Uterus (tissue), 3 donors: ENCODE measurements at regions not wholly inside any gene's neighbourhood (a gene's known extent, or its start where the extent isn't known, plus 50 kb on each side); places are given as distances from the start of the nearest gene placed in this dataset.

Experiments used
- DNase-seq, 2 donors: peaks; one replicate each; pipeline ENCODE4 v3.0.0-alpha.2; 2019 to 2020
- H3K27ac ChIP-seq, 2 donors: fragments of 200-600 bp; sonication (generic); 1 replicate in 1 of 2; 2 replicates in 1 of 2; pipeline ENCODE4 v1.5.1; 2016 to 2018
- H3K27me3 ChIP-seq, 2 donors: fragments of 200-600 bp; sonication (generic); one replicate each; pipeline ENCODE4 v1.5.1; 2018 to 2019; ENCODE audit warnings: control low read depth in 1 of 2
- H3K36me3 ChIP-seq, 2 donors: fragments of 200-600 bp; sonication (generic); one replicate each; pipeline ENCODE4 v1.5.1; 2019; ENCODE audit warnings: control low read depth in 1 of 2
- H3K4me1 ChIP-seq, 2 donors: fragments of 200-600 bp; sonication (generic); one replicate each; pipeline ENCODE4 v1.5.1; 2018 to 2019; ENCODE audit warnings: control low read depth in 1 of 2
- H3K4me3 ChIP-seq, 2 donors: fragments of 200-600 bp; sonication (generic); 1 replicate in 1 of 2; 2 replicates in 1 of 2; pipeline ENCODE4 v1.5.1; 2018 to 2019; ENCODE audit warnings: mild to moderate bottlenecking in 1 of 2
- H3K9me3 ChIP-seq, 2 donors: fragments of 200-600 bp; sonication (generic); one replicate each; pipeline ENCODE4 v1.5.1; 2019; ENCODE audit warnings: control low read depth in 1 of 2
- POLR2A ChIP-seq, 2 donors: fragments of 450-650 bp; IDR thresholded peaks; one replicate each; pipeline ENCODE4 v1.6.1; 2016; ENCODE audit warnings: antibody characterized with exemption in 2 of 2, mild to moderate bottlenecking in 1 of 2, moderate library complexity in 1 of 2
- intact Hi-C: fragments of 100-400 bp; cut with DNase I; formaldehyde crosslinking; loops from one replicate; pipeline ENCODE4 v1.15.1; 2023; ENCODE audit warnings: low total_unique reads
- TF ChIP-seq, protein P1 (sequence below), 4 experiments: fragments of 200-600 bp in 2 of 4; fragments of 450-650 bp in 2 of 4; sonication (generic) in 2 of 4; IDR thresholded peaks; one replicate each; pipeline ENCODE4 v1.5.1; 2016 to 2019; ENCODE audit warnings: antibody characterized with exemption in 4 of 4, mild to moderate bottlenecking in 2 of 4, moderate library complexity in 1 of 4
- donor health status: DM: yes; HTN: yes; CAD: no.

- H3K36me3 ChIP-seq: no peaks in the 10 kb centered on the region
Observed at GRCh38 chr12:92639017-92639416, 63.8 kb upstream of the PLEKHG7 start.

DNA sequence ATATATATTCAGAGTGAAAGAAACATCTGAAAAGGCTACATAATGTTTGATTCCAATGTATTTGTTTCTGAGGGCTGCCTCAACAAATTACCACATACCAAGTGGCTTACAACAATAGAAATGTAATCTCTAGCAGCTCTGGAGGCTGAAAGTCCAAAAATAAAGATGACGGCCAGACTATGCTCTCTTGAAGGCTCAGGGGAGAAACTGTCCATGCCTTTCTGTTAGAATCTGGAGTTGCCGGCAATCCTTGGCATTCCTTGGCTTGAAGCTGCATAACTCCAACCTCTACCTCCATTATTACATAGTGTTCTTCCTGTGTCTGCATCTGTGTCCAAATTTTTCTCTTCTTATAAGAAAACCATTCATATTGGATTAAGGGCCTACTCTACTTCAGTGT is 68.1 kb upstream of the PLEKHG7 start:
- TF ChIP-seq, protein P1, sequence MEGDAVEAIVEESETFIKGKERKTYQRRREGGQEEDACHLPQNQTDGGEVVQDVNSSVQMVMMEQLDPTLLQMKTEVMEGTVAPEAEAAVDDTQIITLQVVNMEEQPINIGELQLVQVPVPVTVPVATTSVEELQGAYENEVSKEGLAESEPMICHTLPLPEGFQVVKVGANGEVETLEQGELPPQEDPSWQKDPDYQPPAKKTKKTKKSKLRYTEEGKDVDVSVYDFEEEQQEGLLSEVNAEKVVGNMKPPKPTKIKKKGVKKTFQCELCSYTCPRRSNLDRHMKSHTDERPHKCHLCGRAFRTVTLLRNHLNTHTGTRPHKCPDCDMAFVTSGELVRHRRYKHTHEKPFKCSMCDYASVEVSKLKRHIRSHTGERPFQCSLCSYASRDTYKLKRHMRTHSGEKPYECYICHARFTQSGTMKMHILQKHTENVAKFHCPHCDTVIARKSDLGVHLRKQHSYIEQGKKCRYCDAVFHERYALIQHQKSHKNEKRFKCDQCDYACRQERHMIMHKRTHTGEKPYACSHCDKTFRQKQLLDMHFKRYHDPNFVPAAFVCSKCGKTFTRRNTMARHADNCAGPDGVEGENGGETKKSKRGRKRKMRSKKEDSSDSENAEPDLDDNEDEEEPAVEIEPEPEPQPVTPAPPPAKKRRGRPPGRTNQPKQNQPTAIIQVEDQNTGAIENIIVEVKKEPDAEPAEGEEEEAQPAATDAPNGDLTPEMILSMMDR (IDR thresholded peaks at IDR 0.05): no peak
- TF ChIP-seq POLR2A (IDR thresholded peaks at IDR 0.05): no peak
- Histone ChIP-seq H3K27me3 (no peaks in the 10 kb centered on the region), H3K36me3 (no peaks in the 10 kb centered on the region), H3K27ac (no peak overlapping the region), H3K4me1 (no peaks in the 10 kb centered on the region), H3K4me3 (no peak overlapping the region), H3K9me3 (no peaks in the 10 kb centered on the region)
- no peak for DNase-seq
- intact Hi-C loops: no loop called here

More at GRCh38 chr12:92639017-92639416, 63.8 kb upstream of the PLEKHG7 start:
- TF ChIP-seq, protein P1 (IDR thresholded peaks at IDR 0.05): no peak
- no peak for TF ChIP-seq POLR2A (IDR thresholded peaks at IDR 0.05)
- Histone ChIP-seq H3K9me3 (no peaks in the 10 kb centered on the region), H3K27me3 (no peaks in the 10 kb centered on the region), H3K4me3 (no peak overlapping the region), H3K4me1 (no peaks in the 10 kb centered on the region), H3K27ac (no peak overlapping the region)
- DNase-seq: no peak
- intact Hi-C loops: no loop called here

DNA sequence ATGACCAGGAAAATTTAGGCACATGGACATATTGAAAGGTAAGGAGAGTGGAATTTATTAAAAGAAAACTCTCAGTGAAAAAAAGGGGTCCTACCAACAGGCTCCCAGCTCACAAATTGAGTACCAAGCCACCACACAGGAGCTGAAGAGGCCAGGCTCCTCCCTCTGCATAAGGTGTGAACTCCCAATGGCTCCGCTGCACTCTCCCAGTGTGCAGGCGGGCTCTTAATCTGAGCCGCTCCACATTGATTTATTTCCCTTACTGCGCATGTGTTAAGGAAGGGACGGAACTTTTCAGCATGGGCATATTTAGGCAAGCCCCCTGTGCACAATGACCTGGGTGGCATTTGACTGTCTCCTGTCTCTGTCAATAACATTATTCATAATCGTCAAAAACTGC is 68.6 kb upstream of the PLEKHG7 start:
- no peaks in the 10 kb centered on the region for H3K4me1 ChIP-seq
- intact Hi-C loops: no loop called here
- no peaks in the 10 kb centered on the region for H3K9me3 ChIP-seq
- H3K36me3 ChIP-seq: no peaks in the 10 kb centered on the region
- TF ChIP-seq, protein P1 (IDR thresholded peaks at IDR 0.05): no peak
- no peak for DNase-seq
- H3K27ac ChIP-seq: no peak overlapping the region
- H3K4me3 ChIP-seq: no peak overlapping the region
- no peaks in the 10 kb centered on the region for H3K27me3 ChIP-seq

DNA sequence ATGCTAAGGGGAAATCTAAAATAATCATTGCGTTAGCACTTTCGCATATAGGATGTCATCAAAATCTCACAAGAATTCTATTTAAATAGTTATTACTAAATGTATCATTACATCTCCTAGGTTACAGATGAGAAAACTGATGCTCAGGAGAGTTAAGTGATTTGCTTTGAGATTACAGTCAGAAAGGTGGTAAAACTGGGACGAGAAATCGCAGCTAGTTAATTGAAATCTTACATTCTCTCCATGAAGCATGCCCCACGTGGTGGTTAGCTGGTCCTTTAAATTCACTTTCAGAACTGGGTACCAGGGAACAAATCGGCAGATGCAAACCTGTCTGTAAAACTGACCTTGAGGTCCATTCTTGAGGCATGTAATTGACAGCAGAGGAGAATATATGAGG is 71.8 kb upstream of the PLEKHG7 start:
- intact Hi-C loops: no loop called here
- H3K36me3 ChIP-seq: no peaks in the 10 kb centered on the region
- DNase-seq: no peak
- no peaks in the 10 kb centered on the region for H3K4me1 ChIP-seq
- no peak overlapping the region for H3K4me3 ChIP-seq
- no peaks in the 10 kb centered on the region for H3K9me3 ChIP-seq
- no peaks in the 10 kb centered on the region for H3K27me3 ChIP-seq
- H3K27ac ChIP-seq: no peak overlapping the region
- TF ChIP-seq, protein P1 (IDR thresholded peaks at IDR 0.05): no peak
- no peak for TF ChIP-seq POLR2A (IDR thresholded peaks at IDR 0.05)

DNA sequence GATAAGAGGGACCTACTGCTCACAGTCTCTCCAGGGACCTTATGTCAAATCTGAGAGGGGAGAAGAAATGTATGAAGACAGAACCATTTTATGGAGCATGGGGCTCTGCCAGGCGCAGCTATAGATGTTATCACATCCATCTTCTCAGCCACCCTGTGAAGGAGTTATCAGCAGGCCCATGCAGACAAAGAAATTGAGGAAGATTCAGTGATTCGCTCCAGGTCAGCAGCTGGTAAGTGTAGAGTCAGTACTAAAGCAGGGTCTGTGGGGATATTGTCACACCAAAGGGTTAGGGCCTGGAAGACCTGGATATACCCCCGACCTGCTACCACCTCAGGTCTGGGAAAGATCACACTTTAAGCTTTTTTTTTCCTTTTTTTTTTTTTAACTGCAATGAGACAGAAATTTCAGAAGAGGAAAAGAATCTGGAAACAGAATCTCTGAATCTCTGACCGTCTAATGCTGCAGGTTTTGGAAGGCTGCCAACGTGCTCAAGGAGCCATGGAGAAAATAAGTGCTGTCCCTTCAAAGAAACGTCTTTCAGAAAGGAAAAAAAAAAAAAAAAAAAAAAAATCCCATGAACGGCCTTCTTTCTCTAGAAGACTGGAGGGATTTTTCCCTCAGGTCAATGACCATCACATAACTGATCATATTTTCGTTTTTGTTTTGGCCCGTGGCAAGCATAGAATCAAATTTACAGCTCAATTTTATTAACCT is 73.3 kb upstream of the PLEKHG7 start:
- Histone ChIP-seq H3K4me3 (no peak overlapping the region), H3K27me3 (no peaks in the 10 kb centered on the region), H3K4me1 (no peaks in the 10 kb centered on the region), H3K9me3 (no peaks in the 10 kb centered on the region), H3K36me3 (no peaks in the 10 kb centered on the region), H3K27ac (no peak overlapping the region)
- no peak for DNase-seq
- intact Hi-C loops: no loop called here
- TF ChIP-seq POLR2A (IDR thresholded peaks at IDR 0.05): no peak
- TF ChIP-seq, protein P1 (IDR thresholded peaks at IDR 0.05): no peak
